ENCODE measurements at regions not wholly inside any gene's neighbourhood (a gene's known extent, or its start where the extent isn't known, plus 50 kb on each side); places are given as distances from the start of the nearest gene placed in this dataset.
"Not testable (repeated sequence)": the region's sequence is repeated elsewhere in the genome, so short reads cannot be mapped to it uniquely, and the experiment has no call there.

DNA sequence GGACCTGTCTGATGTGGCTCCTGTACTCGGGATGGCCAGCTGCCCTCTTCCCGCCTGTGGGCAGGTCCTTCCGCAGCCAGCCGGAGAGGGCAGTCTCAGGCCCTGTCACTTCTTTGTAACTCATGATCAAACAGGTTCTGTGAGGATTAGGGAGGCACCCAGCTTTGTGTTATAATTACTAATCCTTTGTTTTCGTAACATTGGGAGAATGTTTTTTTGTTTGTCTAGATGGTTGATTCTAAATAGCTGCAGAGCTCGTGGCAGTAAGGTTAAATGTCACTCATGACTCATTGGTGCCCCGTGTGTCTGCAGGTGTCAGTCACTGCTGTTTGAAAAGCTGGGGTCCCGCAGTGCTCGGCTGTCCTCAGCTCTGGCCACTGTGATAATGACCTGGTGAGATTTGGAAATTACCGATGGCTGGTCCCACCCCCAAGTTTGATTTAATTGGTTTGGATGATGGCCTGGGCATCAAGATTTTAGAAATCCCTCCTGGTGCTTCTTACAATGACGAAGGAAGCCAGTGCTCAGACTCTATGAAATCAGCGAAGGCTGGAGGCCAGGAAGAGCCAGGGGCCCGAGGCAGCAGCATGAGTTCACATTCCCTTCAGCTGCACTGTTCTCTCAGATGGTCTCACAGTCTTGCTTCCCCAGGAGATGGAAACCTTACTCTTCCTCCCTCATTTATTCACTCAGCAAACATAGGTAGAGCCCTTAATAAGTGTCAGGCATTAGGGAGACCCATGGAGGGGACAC lies 172.8 kb downstream of the VAPA start:
- DNase-seq = no peak

GRCh38 chr18:10088734-10089133 lies 174.9 kb downstream of the VAPA start:
- DNase-seq = no peak

DNA sequence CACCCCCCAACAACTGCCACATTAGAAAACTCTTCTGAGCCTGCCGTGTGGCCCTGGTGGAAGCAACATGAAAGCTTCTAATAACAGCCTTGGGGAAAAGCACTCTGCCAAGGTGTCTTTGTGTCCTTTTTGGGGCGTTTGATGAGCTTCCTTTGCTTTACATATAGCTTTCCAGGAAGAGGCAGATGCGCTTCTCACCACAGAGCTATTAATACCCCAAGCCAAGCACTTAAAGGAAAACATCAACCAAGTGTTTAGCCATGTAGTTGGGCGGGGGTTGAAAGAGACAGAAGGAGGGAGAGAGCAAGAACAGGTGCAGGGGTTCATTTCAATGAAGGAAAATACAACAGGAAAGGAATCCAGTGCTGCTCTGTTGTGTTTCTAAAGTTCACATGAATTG lies 176.1 kb downstream of the VAPA start:
- no peak for DNase-seq

GRCh38 chr18:10090668-10091067 lies 176.9 kb downstream of the VAPA start:
- DNase-seq = no peak

DNA sequence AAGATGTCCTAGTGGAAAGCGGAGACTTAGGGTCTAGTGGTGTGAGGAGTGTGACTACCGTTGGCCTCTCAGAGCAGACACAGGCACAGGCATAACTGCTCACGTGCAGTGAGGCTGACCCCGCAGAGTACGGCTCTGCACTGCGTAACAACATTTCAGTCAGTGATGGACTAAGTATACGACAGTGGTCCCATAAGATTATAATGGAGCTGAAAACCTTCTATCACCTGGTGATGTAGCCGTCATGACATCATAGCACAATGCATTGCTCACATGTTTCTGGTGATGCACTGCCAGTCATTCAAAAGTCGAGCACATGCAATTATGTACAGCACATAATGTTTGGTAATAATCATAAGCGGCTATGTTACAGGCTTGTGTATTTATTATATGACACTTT lies 179.6 kb downstream of the VAPA start:
- no peak for DNase-seq

GRCh38 chr18:10094154-10094553 lies 180.3 kb downstream of the VAPA start:
- DNase-seq = no peak

GRCh38 chr18:10094655-10095054 lies 180.8 kb downstream of the VAPA start:
- DNase-seq = no peak

DNA sequence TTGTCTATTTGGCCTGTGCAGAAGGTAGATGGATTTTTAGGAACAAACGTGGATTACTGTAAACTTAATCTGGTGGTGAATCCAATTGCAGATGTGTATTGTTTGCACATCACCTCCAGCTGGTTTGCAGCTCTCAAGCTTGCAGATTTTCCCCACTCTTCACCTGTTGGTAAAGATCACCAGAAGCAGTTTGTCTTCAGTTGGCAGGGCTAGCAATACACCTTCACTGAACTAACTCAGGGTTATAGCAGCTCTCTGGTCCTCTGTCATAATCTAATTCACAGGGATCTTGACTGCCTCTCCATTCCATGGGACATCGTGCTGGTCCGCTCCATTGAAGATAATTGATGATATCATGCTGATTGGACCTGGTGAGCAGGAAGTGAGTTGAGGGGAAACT lies 181.5 kb downstream of the VAPA start:
- DNase-seq = no peak

- DNase-seq = no peak
These were observed 185.8 kb downstream of the VAPA start for GRCh38 chr18:10099539-10100140.

GRCh38 chr18:10100196-10100595 lies 186.4 kb downstream of the VAPA start:
- DNase-seq = no peak

GRCh38 chr18:10100941-10101701 lies 187.3 kb downstream of the VAPA start:
- no peak for DNase-seq

GRCh38 chr18:10101729-10102128 lies 187.9 kb downstream of the VAPA start:
- no peak for DNase-seq

GRCh38 chr18:10105118-10105517 lies 191.3 kb downstream of the VAPA start:
- DNase-seq = not testable (repeated sequence)

GRCh38 chr18:10111191-10111590 lies 197.4 kb downstream of the VAPA start:
- no peak for DNase-seq

DNA sequence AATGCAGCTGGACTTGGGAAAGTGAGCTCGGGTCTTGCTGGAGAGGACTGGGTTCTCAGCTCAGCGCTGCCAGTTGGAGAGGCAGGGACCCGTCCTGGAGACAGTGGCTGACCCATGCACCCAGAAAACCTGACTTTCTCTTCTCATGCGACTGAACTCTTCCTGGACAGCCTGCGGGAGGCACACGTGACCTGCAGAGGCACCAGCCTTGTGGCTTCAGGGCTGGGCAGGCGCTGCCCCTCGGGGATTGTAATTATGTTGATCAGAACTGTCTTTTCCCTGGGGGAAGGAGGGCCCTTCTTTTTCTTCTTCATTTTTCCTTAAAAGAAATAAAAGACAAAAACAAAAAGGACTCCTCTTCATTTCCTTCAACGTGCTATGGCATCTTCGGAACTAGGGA lies 198.1 kb downstream of the VAPA start:
- DNase-seq = no peak

GRCh38 chr18:10113121-10114022 lies 199.6 kb downstream of the VAPA start:
- no peak for DNase-seq

GRCh38 chr18:10114717-10115463 lies 201.1 kb downstream of the VAPA start:
- no peak for DNase-seq

DNA sequence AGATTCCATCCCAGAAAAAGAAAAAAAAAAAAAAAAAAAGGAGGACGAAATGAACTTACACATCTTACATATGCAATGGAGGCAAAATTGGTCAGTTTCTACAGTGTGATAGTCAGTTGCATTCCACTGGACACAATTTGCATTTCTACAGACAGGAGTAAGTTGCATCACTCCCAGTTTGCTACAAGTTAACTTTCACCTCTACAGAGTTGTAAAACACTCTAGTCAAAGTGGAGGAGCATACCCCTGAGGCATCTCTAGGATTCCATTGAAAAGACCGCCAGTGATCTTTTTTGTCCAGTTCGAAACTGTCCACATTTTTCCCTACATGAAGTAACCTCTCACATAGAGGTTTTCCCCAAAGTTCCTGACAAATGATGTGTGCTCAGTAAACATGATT lies 202.8 kb downstream of the VAPA start:
- no peak for DNase-seq

- no peak for DNase-seq
These were observed 205.7 kb downstream of the VAPA start for GRCh38 chr18:10119528-10119927.

GRCh38 chr18:10119991-10120390 lies 206.2 kb downstream of the VAPA start:
- no peak for DNase-seq

DNA sequence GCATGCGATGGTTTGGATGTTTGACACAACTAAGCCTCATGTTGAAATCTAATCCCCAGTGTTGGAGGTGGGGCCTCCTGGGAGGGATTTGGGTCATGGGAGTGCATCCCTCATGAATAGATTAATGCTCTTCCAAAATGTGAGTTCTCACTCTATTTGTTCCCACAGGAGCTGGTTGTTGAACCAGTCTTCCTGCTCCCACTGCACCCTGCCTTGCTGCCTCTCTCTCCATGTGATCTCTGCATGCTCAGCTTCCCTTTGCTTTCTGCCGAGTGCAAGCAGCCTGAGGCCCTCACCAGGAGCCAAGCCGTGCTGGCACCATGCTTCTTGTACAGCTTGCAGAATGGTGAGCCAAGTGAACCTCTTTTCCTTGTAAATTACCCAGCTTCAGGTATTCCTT lies 206.8 kb downstream of the VAPA start:
- no peak for DNase-seq

DNA sequence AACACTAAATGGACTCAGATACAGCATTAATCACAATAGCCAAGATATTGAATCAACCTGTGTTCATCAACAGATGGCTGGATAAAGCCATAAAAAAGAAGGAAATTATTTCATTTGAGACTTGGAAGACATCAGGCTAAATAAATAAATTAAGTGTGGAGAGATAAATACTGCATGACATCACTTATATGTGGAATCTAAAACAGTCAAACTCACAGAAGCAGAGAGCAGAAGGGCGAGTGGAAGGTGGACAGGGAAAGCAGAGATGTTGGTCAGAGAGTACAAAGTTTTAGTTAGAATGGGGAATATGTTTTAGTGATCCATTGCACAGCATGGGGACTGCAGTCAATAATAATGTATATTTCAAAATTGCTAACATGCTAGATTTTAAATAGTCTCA lies 207.2 kb downstream of the VAPA start:
- DNase-seq = no peak
